ENCODE measurements at regions not wholly inside any gene's neighbourhood (a gene's known extent, or its start where the extent isn't known, plus 50 kb on each side); places are given as distances from the start of the nearest gene placed in this dataset.

DNA sequence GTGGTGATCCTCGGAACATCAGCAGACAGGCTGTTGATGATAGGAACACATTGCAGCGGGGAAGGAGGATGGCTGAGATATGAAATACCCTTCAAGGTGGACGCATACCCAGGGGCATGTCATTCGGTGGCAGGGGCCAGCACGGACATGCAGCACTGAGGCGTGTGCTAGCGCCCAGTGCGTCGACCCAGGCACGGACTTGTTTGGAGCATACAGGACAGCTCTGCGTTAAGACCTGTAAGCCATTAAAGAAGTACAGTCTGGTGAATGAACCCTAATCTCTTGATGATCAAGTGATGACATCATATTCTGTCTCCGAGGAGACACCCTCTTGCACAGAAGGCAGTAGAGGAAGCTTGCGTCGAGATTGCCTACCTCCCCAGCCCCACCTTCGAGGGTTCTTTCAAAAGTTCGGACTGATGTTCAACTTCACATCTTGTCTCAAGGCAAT, 63.6 kb upstream of the KIF26B start:
- TF ChIP-seq POLR2A (IDR thresholded peaks at IDR 0.05; ENCODE audit: low read depth, low read length) = no peak
- TF ChIP-seq SPI1 (IDR thresholded peaks at IDR 0.05; ENCODE audit: low read depth, low read length) = no peak
- no peak for TF ChIP-seq POLR2AphosphoS5 (IDR thresholded peaks at IDR 0.05; ENCODE audit: low read depth, low read length)
- no peak for TF ChIP-seq TAF1 (IDR thresholded peaks at IDR 0.05; ENCODE audit: low read depth, low read length)
- TF ChIP-seq PAX5 (IDR thresholded peaks at IDR 0.05; ENCODE audit: insufficient read depth, low read length, severe bottlenecking) = no peak
- TF ChIP-seq POU2F2 (IDR thresholded peaks at IDR 0.05; ENCODE audit: low read depth, low read length) = no peak
- FAIRE-seq (no peak), DNase-seq (ENCODE audit: insufficient read length, low spot score) (no peak)

DNA sequence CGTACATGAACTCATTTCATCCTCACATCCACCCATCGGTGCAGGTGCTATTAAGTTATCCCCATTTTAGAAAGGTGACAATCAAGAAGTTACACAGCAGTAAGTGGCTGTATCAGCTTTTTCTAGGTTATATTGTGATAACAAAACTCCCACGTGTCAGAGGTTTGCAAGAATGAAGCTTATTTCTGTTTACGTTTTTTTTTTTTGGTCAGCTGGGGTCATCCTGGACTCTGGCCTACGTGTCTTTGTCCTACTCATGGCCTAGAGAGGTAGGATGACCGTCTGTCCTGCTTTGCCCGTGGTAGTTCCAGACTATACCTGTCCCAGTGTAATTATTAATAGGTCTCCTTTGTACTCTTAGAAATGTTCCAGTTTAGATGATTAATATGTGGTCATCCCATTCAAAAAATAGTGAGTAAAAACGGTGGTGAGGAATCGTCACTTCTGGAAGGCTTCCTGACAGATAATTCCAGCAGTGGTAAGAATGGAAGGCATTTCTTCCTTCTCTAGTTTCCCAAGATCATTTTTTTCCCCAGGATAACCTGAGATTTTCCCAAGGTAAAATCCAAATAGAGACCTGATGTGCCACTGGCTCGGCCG, 64.2 kb upstream of the KIF26B start:
- DNase-seq (ENCODE audit: insufficient read length, low spot score) (no peak), FAIRE-seq (no peak)
- TF ChIP-seq PAX5 (IDR thresholded peaks at IDR 0.05; ENCODE audit: insufficient read depth, low read length, severe bottlenecking) (no peak), SPI1 (IDR thresholded peaks at IDR 0.05; ENCODE audit: low read depth, low read length) (no peak), POU2F2 (IDR thresholded peaks at IDR 0.05; ENCODE audit: low read depth, low read length) (no peak), POLR2A (IDR thresholded peaks at IDR 0.05; ENCODE audit: low read depth, low read length) (no peak), TAF1 (IDR thresholded peaks at IDR 0.05; ENCODE audit: low read depth, low read length) (no peak), POLR2AphosphoS5 (IDR thresholded peaks at IDR 0.05; ENCODE audit: low read depth, low read length) (no peak)

DNA sequence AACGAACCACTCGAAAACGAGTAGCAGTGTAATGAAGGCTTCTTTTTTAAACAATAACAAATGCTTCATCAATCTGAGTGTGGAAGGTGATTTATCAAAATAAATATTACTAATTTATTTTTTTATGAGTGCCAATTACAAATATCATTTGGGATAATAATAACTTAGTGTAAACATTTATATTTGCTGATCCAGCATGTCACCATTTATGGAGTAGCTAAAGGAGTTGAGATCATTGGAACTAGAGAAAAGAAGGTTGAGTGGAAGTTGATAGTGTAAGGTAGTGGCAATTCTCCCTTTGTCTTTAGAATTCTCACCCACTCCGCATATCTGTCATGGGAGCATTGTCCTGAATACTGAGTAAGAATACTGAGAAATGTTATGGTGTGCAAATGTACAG, 67.1 kb upstream of the KIF26B start:
- no peak for DNase-seq (ENCODE audit: insufficient read length, low spot score)
- TF ChIP-seq TAF1 (IDR thresholded peaks at IDR 0.05; ENCODE audit: low read depth, low read length) = no peak
- TF ChIP-seq POLR2A (IDR thresholded peaks at IDR 0.05; ENCODE audit: low read depth, low read length) = no peak
- no peak for TF ChIP-seq SPI1 (IDR thresholded peaks at IDR 0.05; ENCODE audit: low read depth, low read length)
- no peak for TF ChIP-seq POU2F2 (IDR thresholded peaks at IDR 0.05; ENCODE audit: low read depth, low read length)
- no peak for TF ChIP-seq PAX5 (IDR thresholded peaks at IDR 0.05; ENCODE audit: insufficient read depth, low read length, severe bottlenecking)
- no peak for TF ChIP-seq POLR2AphosphoS5 (IDR thresholded peaks at IDR 0.05; ENCODE audit: low read depth, low read length)
- no peak for FAIRE-seq

DNA sequence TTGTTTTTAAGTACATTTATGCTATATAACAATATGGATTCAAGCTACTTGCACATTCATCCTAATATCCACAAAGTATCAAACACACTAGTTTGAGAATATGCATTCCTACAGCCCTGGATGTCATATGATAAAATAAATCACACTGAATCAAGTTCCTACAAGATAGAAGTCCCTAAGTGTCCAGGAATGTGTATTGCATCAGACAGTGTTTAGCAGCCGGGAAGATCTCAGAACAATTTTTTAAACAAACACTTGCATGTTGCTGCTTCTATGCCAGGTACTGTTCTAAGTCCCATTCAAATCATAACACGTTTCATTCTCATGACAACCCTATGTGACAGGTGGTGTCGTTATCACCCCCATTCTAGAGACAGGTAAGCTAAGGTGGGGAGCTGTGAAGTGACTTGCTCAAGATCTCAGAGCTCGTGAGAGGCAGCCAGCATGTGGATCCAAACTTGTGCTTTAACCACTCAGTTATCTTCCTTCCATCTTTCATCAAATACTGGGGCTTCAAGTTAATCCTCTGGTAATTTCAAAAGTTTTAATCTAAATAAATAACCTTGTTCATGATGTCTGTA, 68.3 kb upstream of the KIF26B start:
- no peak for TF ChIP-seq SPI1 (IDR thresholded peaks at IDR 0.05; ENCODE audit: low read depth, low read length)
- TF ChIP-seq POLR2AphosphoS5 (IDR thresholded peaks at IDR 0.05; ENCODE audit: low read depth, low read length) = no peak
- TF ChIP-seq POLR2A (IDR thresholded peaks at IDR 0.05; ENCODE audit: low read depth, low read length) = no peak
- TF ChIP-seq PAX5 (IDR thresholded peaks at IDR 0.05; ENCODE audit: insufficient read depth, low read length, severe bottlenecking) = no peak
- no peak for TF ChIP-seq POU2F2 (IDR thresholded peaks at IDR 0.05; ENCODE audit: low read depth, low read length)
- no peak for TF ChIP-seq TAF1 (IDR thresholded peaks at IDR 0.05; ENCODE audit: low read depth, low read length)
- FAIRE-seq (no peak), DNase-seq (ENCODE audit: insufficient read length, low spot score) (no peak)

DNA sequence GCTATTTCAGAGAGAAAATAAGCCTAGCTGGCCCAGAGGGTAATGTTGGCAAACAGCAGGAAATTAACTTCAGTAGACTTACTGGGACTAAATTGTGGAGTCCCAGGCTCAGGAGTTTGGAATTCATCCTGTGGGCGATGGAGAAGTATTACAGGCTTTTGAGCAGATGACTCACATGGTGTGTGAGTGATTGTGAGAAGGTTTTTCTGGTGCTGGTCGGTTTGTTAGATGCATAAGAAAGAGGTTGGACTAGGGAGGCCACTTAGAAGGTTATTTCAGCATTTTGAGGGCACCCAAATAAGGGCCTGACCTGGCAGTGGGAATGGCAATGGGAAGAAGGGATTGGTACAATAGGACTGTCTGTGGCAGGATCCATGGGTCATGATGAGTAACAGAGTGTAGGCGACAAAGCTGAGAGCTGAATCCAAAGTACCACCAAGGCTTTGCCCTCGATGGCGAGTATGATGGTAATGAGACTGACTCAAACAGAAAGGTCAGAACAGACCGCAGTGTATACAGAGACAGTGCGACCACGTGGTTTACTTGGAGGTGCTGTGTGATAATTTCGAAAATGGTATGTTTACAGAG, 69.2 kb upstream of the KIF26B start:
- FAIRE-seq = no peak
- no peak for DNase-seq (ENCODE audit: insufficient read length, low spot score)

DNA sequence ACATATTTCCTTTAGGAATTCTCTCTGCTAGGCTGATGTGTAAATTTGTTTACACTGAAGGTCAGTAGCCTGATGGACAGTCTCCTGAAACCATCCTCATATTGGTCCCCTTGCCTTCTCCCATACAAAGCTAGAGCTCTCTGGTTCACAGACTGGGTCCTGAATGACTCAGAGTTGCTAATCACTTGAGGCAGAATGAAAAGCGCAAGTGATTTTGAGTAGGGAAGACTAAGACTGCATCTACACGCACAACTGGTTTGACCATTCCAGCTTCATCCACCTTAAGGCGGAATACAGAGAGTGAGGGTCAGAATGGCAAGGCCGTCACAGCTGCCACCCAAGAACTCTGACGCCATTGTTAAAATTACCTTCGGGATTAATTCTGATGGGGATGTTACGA, 70.2 kb upstream of the KIF26B start:
- no peak for FAIRE-seq
- TF ChIP-seq TAF1 (IDR thresholded peaks at IDR 0.05; ENCODE audit: low read depth, low read length) = no peak
- TF ChIP-seq SPI1 (IDR thresholded peaks at IDR 0.05; ENCODE audit: low read depth, low read length) = no peak
- TF ChIP-seq POU2F2 (IDR thresholded peaks at IDR 0.05; ENCODE audit: low read depth, low read length) = no peak
- no peak for TF ChIP-seq PAX5 (IDR thresholded peaks at IDR 0.05; ENCODE audit: insufficient read depth, low read length, severe bottlenecking)
- no peak for TF ChIP-seq POLR2A (IDR thresholded peaks at IDR 0.05; ENCODE audit: low read depth, low read length)
- TF ChIP-seq POLR2AphosphoS5 (IDR thresholded peaks at IDR 0.05; ENCODE audit: low read depth, low read length) = no peak
- DNase-seq (ENCODE audit: insufficient read length, low spot score) = no peak

More for the DNA sequence above, 69.2 kb upstream of the KIF26B start:
- TF ChIP-seq POLR2AphosphoS5 (IDR thresholded peaks at IDR 0.05; ENCODE audit: low read depth, low read length) = no peak
- TF ChIP-seq POU2F2 (IDR thresholded peaks at IDR 0.05; ENCODE audit: low read depth, low read length) = no peak

DNA sequence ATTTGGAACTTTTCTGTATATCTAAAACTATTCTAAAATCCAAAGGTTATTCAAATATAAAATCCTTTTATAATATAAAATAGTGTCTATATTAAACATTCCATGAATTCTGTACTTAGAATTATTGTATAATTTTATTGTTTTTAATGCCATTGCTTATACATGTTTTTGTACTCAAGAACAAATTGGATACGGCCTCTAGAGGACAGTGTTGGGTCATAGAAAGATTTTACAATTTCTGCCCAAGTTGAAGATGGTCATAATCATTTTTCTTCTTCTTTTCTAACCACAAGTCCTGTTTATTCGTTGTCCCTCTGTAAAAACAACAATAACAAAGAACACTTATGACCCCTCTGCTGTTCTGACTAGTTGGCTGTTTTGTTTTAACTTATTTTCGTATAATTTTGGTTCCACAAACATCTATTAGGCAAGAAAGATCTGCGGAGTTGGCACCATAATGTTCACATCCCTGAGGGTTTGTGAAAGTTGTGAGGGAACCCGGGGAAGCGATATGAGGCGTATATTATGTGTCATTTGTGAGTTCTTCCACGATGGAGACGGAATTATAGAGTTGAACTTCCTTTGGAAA, 75.7 kb upstream of the KIF26B start:
- DNase-seq (ENCODE audit: insufficient read length, low spot score) = no peak
- TF ChIP-seq POLR2AphosphoS5 (IDR thresholded peaks at IDR 0.05; ENCODE audit: low read depth, low read length) = no peak
- TF ChIP-seq SPI1 (IDR thresholded peaks at IDR 0.05; ENCODE audit: low read depth, low read length) = no peak
- TF ChIP-seq POU2F2 (IDR thresholded peaks at IDR 0.05; ENCODE audit: low read depth, low read length) = no peak
- no peak for TF ChIP-seq POLR2A (IDR thresholded peaks at IDR 0.05; ENCODE audit: low read depth, low read length)
- TF ChIP-seq TAF1 (IDR thresholded peaks at IDR 0.05; ENCODE audit: low read depth, low read length) = no peak
- no peak for TF ChIP-seq PAX5 (IDR thresholded peaks at IDR 0.05; ENCODE audit: insufficient read depth, low read length, severe bottlenecking)
- FAIRE-seq = no peak

DNA sequence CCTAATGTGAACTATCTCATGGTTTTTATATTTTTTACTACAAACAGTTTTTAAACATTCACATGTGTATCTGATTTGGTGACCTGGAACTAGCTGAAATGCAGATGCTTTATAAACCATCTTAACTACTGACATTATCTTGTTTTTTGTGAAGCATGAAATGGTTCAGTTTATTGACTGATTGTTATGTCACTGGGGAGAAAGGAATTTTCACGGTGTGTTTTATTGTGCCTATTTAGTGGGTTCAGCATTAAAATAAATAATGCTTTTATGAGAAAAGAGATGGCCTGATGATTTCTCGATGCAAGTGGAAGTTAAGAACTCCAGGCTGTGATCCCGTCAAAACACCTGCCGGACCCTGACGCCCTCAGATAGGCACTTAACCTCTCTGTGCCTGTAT, 79.9 kb upstream of the KIF26B start:
- no peak for TF ChIP-seq POU2F2 (IDR thresholded peaks at IDR 0.05; ENCODE audit: low read depth, low read length)
- no peak for TF ChIP-seq PAX5 (IDR thresholded peaks at IDR 0.05; ENCODE audit: insufficient read depth, low read length, severe bottlenecking)
- FAIRE-seq (no peak), DNase-seq (ENCODE audit: insufficient read length, low spot score) (no peak)

DNA sequence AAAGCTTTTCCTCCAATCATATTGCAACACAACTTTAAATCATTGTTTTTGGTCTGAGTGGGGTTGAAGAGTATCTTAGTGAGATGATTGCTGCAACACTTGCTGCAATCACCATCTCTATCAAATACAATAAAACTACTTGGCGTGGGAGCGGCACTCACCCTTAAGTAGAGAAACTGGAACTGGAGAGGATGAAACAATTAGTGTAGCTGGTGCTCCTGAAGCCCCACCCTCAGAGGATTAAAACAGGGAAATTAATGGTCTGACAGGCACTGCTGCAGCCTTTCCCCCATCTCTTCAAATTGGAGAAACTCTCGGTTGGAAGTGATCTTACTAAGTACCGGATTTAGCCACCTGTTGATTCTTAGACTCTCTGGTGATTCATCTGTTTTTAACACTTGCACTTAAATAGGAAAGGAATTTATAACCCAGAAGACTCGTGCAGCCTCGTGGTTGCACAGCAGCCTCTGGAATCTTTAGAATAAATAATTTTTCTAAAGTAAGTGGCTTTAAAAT, 80.5 kb upstream of the KIF26B start:
- TF ChIP-seq POU2F2 (IDR thresholded peaks at IDR 0.05; ENCODE audit: low read depth, low read length) (no peak), POLR2AphosphoS5 (IDR thresholded peaks at IDR 0.05; ENCODE audit: low read depth, low read length) (no peak), PAX5 (IDR thresholded peaks at IDR 0.05; ENCODE audit: insufficient read depth, low read length, severe bottlenecking) (no peak), SPI1 (IDR thresholded peaks at IDR 0.05; ENCODE audit: low read depth, low read length) (no peak), POLR2A (IDR thresholded peaks at IDR 0.05; ENCODE audit: low read depth, low read length) (no peak), TAF1 (IDR thresholded peaks at IDR 0.05; ENCODE audit: low read depth, low read length) (no peak)
- no peak for DNase-seq (ENCODE audit: insufficient read length, low spot score)
- FAIRE-seq = no peak
